KG1 (cell line): ENCODE measurements at regions not wholly inside any gene's neighbourhood (a gene's known extent, or its start where the extent isn't known, plus 50 kb on each side); places are given as distances from the start of the nearest gene placed in this dataset.

Experiments used
- DNase-seq: peaks from one replicate; lab custom pipeline; 2025; lab: John Stamatoyannopoulos, UW

GRCh38 chr4:20353646-20354045, 101.9 kb downstream of the SLIT2 start:
- DNase-seq = no peak

- no peak for DNase-seq
Measured at GRCh38 chr4:20354120-20354519, 102.4 kb downstream of the SLIT2 start.

GRCh38 chr4:20356565-20356964, 104.9 kb downstream of the SLIT2 start:
- no peak for DNase-seq

GRCh38 chr4:20358110-20358509, 106.4 kb downstream of the SLIT2 start:
- DNase-seq = no peak

GRCh38 chr4:20359692-20360091, 108.0 kb downstream of the SLIT2 start:
- peak; percentile 2 for DNase-seq

GRCh38 chr4:20362148-20362547, 110.4 kb downstream of the SLIT2 start:
- no peak for DNase-seq

- DNase-seq = no peak
Measured at GRCh38 chr4:20364969-20365368, 113.3 kb downstream of the SLIT2 start.

- DNase-seq = no peak
Measured at GRCh38 chr4:20367446-20367845, 115.7 kb downstream of the SLIT2 start.

- DNase-seq = no peak
Measured at GRCh38 chr4:20368926-20369325, 117.2 kb downstream of the SLIT2 start.

- no peak for DNase-seq
Measured at GRCh38 chr4:20370274-20370673, 118.6 kb downstream of the SLIT2 start.

- no peak for DNase-seq
Measured at GRCh38 chr4:20376070-20376469, 124.4 kb downstream of the SLIT2 start.

GRCh38 chr4:20378181-20378580, 126.5 kb downstream of the SLIT2 start:
- DNase-seq = no peak

GRCh38 chr4:20381005-20381404, 129.3 kb downstream of the SLIT2 start:
- DNase-seq = no peak

GRCh38 chr4:20383283-20383682, 131.6 kb downstream of the SLIT2 start:
- no peak for DNase-seq

GRCh38 chr4:20383969-20384368, 132.3 kb downstream of the SLIT2 start:
- no peak for DNase-seq

- no peak for DNase-seq
Measured at GRCh38 chr4:20384456-20384855, 132.8 kb downstream of the SLIT2 start.

GRCh38 chr4:20386001-20386740, 134.5 kb downstream of the SLIT2 start:
- DNase-seq = no peak

GRCh38 chr4:20386906-20387305, 135.2 kb downstream of the SLIT2 start:
- no peak for DNase-seq

GRCh38 chr4:20391198-20391597, 139.5 kb downstream of the SLIT2 start:
- DNase-seq = no peak

GRCh38 chr4:20391912-20392311, 140.2 kb downstream of the SLIT2 start:
- DNase-seq = no peak

- DNase-seq = no peak
Measured at GRCh38 chr4:20393486-20394100, 141.9 kb downstream of the SLIT2 start.

- no peak for DNase-seq
Measured at GRCh38 chr4:20394512-20394911, 142.8 kb downstream of the SLIT2 start.

GRCh38 chr4:20395160-20395773, 143.6 kb downstream of the SLIT2 start:
- DNase-seq = no peak
